Neural progenitor cell (in vitro differentiated cells): ENCODE measurements at regions not wholly inside any gene's neighbourhood (a gene's known extent, or its start where the extent isn't known, plus 50 kb on each side); places are given as distances from the start of the nearest gene placed in this dataset.

Source experiments
- EZH2phosphoT487 ChIP-seq: fragments of 200-600 bp; sonication (generic); IDR thresholded peaks from 2 replicates; pipeline ENCODE4 v1.6.1; 2017; ENCODE audit warnings: antibody characterized with exemption
- TF ChIP-seq, protein P1 (sequence below): fragments of 200-600 bp; sonication (generic); IDR thresholded peaks from 2 replicates; pipeline ENCODE4 v1.5.1; 2017; ENCODE audit warnings: antibody characterized with exemption, mild to moderate bottlenecking

DNA sequence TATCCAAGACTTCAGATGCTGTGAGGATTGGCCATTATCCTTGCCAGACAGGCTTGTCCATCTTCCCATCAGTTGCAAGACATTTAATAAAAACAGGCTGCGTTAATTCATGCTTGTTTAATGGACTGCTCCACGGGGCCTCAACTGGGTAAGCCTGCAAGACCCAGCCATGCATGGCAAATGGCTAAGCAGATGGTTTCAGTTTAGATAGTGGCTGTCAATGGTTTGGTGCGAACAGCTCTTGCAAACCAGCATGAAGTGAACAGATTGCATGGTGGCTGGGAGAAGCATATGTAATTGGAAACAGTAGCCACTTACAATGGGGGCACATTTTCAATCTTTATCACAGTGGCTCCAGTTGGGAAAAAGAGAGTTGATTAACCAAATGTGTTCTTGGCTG lies 628.2 kb upstream of the KLF4 start:
- TF ChIP-seq EZH2phosphoT487 = no peak
- TF ChIP-seq, protein P1, sequence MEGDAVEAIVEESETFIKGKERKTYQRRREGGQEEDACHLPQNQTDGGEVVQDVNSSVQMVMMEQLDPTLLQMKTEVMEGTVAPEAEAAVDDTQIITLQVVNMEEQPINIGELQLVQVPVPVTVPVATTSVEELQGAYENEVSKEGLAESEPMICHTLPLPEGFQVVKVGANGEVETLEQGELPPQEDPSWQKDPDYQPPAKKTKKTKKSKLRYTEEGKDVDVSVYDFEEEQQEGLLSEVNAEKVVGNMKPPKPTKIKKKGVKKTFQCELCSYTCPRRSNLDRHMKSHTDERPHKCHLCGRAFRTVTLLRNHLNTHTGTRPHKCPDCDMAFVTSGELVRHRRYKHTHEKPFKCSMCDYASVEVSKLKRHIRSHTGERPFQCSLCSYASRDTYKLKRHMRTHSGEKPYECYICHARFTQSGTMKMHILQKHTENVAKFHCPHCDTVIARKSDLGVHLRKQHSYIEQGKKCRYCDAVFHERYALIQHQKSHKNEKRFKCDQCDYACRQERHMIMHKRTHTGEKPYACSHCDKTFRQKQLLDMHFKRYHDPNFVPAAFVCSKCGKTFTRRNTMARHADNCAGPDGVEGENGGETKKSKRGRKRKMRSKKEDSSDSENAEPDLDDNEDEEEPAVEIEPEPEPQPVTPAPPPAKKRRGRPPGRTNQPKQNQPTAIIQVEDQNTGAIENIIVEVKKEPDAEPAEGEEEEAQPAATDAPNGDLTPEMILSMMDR = no peak
